Suppressor macrophage (primary cell): ENCODE measurements at regions not wholly inside any gene's neighbourhood (a gene's known extent, or its start where the extent isn't known, plus 50 kb on each side); places are given as distances from the start of the nearest gene placed in this dataset.
"Not testable (repeated sequence)": the region's sequence is repeated elsewhere in the genome, so short reads cannot be mapped to it uniquely, and the experiment has no call there.

Experiments
- DNase-seq, 4 experiments: peaks; one replicate each; pipeline ENCODE4 v3.0.0-alpha.2; 2020 to 2022

GRCh38 chr1:242811092-242811840 lies 286.8 kb upstream of the PLD5 start:
- DNase-seq = no peak

- no peak for DNase-seq
Observed at GRCh38 chr1:242806324-242806723, 281.8 kb upstream of the PLD5 start.

- DNase-seq = not testable (repeated sequence)
Observed at GRCh38 chr1:242805360-242805759, 280.9 kb upstream of the PLD5 start.

GRCh38 chr1:242802973-242803372 lies 278.5 kb upstream of the PLD5 start:
- no peak for DNase-seq

GRCh38 chr1:242800521-242800920 lies 276.0 kb upstream of the PLD5 start:
- DNase-seq = no peak

GRCh38 chr1:242797856-242798255 lies 273.4 kb upstream of the PLD5 start:
- DNase-seq = no peak

- DNase-seq = no peak
Observed at GRCh38 chr1:242788771-242789170, 264.3 kb upstream of the PLD5 start.

GRCh38 chr1:242787968-242788367 lies 263.5 kb upstream of the PLD5 start:
- DNase-seq = no peak

GRCh38 chr1:242784807-242785206 lies 260.3 kb upstream of the PLD5 start:
- DNase-seq = no peak

- no peak for DNase-seq
Observed at GRCh38 chr1:242784084-242784483, 259.6 kb upstream of the PLD5 start.

GRCh38 chr1:242774256-242774655 lies 249.8 kb upstream of the PLD5 start:
- no peak for DNase-seq

GRCh38 chr1:242770366-242770765 lies 245.9 kb upstream of the PLD5 start:
- DNase-seq = no peak

GRCh38 chr1:242764161-242764560 lies 239.7 kb upstream of the PLD5 start:
- DNase-seq = no peak

GRCh38 chr1:242761556-242761955 lies 237.1 kb upstream of the PLD5 start:
- no peak for DNase-seq

- no peak for DNase-seq
Observed at GRCh38 chr1:242754926-242755325, 230.4 kb upstream of the PLD5 start.

GRCh38 chr1:242754125-242754524 lies 229.6 kb upstream of the PLD5 start:
- DNase-seq = no peak

GRCh38 chr1:242747233-242747632 lies 222.7 kb upstream of the PLD5 start:
- no peak for DNase-seq

- DNase-seq = no peak
Observed at GRCh38 chr1:242745079-242745478, 220.6 kb upstream of the PLD5 start.

- DNase-seq = no peak
Observed at GRCh38 chr1:242743983-242744780, 219.7 kb upstream of the PLD5 start.

GRCh38 chr1:242738702-242739645 lies 214.5 kb upstream of the PLD5 start:
- DNase-seq = no peak

- no peak for DNase-seq
Observed at GRCh38 chr1:242736611-242737010, 212.1 kb upstream of the PLD5 start.

- no peak for DNase-seq
Observed at GRCh38 chr1:242735323-242735722, 210.8 kb upstream of the PLD5 start.

GRCh38 chr1:242731446-242731845 lies 206.9 kb upstream of the PLD5 start:
- DNase-seq = no peak
